ENCODE measurements at regions not wholly inside any gene's neighbourhood (a gene's known extent, or its start where the extent isn't known, plus 50 kb on each side); places are given as distances from the start of the nearest gene placed in this dataset.

GRCh38 chr13:70849222-70849621 lies 741.0 kb upstream of the KLHL1 start:
- TF ChIP-seq MAZ (IDR thresholded peaks at IDR 0.05; ENCODE audit: borderline replicate concordance, low read depth, low read length) (no peak), CBX2 (IDR thresholded peaks at IDR 0.05; ENCODE audit: borderline replicate concordance, low read depth) (no peak), CTCF (IDR thresholded peaks at IDR 0.05) (no peak)
